CMK (cell line): ENCODE measurements at regions not wholly inside any gene's neighbourhood (a gene's known extent, or its start where the extent isn't known, plus 50 kb on each side); places are given as distances from the start of the nearest gene placed in this dataset.

Experiments used
- DNase-seq: peaks from one replicate; pipeline ENCODE4 v3.0.0-alpha.2; 2010; ENCODE audit warnings: low read depth

- no peak for DNase-seq
These were observed 207.7 kb upstream of the FGGY start for GRCh38 chr1:59089036-59089798.

- DNase-seq = no peak
These were observed 206.9 kb upstream of the FGGY start for GRCh38 chr1:59089922-59090457.

GRCh38 chr1:59092126-59092525, 204.8 kb upstream of the FGGY start:
- DNase-seq = no peak

GRCh38 chr1:59094001-59094400, 202.9 kb upstream of the FGGY start:
- DNase-seq = no peak

DNA sequence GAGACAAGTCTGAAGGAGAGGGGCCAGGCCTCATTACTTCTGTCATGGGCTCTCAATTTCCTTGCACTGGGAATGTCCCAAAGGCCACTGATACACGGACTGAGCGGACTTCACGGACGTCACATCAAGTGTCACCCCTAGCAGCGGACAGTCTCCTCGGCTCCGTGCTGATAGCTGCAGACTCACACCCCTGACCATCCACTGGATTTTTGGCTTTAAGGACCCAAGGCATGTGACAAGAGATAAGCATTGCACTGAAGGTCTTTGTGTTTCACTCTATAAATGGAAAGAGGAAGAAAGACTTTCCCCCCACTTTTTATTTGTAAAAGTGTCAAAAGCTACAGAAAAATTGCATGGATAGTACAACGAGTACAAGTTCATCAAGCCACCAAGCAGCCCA, 200.4 kb upstream of the FGGY start:
- DNase-seq = no peak

DNA sequence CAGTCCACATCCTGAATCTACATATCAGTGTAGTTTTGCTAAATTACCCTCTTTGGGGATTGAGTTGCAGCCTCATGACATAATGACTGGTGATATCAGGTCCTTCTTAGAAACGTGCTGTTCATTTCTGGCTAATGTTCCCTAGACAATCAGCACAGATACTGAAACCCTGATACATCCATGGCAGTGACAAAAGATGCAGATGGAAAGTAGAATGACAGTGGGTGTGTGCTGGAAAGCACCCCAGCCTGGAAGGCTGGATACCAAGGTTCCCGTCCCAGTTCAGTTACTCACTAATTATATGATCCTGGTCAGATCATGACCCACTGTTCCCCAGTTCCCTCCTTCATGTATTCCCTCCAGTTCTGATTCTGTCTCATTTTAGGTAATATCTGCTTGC, 198.2 kb upstream of the FGGY start:
- DNase-seq = no peak

GRCh38 chr1:59100708-59101374, 196.1 kb upstream of the FGGY start:
- DNase-seq = no peak

GRCh38 chr1:59101518-59101917, 195.4 kb upstream of the FGGY start:
- no peak for DNase-seq

DNA sequence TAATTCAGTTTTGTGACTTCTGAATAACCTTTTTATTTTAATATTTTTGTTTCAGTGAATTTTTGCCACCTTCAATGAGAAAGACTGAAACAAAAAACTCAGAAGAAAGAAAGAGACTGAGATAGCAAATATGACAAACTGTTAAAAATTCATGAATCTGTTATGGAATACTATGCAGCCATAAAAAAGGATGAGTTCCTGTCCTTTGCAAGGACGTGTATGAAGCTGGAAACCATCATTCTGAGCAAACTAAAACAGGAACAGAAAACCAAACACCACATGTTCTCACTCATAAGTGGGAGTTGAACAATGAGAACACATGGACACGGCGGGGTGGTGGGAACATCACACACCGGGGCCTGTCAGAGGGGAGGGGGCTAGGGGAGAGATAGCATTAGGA, 193.4 kb upstream of the FGGY start:
- DNase-seq = no peak

DNA sequence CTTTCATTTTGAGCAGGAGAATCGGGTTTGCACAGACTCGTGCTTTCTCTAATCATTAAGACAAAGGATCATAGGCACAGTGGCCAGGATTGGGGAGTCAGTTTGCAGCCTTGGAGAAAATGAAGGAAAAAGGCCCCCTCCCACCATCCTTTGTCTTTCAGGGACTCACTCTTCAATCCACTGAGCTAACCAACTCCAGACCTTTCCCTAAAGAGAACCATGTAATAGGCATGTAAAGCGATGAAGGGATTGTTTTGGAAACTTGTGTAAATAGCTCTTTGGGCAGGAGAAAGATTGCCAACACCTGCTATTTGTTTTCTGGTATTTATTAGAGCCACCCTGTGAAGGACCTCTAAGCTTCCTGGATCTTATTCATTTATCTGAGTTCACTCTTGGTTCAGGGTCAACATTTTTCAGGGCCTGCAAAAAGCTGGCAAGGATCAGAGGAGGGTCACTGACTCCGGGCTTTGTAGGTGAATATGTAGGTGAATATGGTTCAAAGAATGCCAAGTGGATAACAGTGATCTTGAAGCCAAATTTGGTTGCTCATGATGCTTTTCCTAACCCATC, 192.6 kb upstream of the FGGY start:
- no peak for DNase-seq

DNA sequence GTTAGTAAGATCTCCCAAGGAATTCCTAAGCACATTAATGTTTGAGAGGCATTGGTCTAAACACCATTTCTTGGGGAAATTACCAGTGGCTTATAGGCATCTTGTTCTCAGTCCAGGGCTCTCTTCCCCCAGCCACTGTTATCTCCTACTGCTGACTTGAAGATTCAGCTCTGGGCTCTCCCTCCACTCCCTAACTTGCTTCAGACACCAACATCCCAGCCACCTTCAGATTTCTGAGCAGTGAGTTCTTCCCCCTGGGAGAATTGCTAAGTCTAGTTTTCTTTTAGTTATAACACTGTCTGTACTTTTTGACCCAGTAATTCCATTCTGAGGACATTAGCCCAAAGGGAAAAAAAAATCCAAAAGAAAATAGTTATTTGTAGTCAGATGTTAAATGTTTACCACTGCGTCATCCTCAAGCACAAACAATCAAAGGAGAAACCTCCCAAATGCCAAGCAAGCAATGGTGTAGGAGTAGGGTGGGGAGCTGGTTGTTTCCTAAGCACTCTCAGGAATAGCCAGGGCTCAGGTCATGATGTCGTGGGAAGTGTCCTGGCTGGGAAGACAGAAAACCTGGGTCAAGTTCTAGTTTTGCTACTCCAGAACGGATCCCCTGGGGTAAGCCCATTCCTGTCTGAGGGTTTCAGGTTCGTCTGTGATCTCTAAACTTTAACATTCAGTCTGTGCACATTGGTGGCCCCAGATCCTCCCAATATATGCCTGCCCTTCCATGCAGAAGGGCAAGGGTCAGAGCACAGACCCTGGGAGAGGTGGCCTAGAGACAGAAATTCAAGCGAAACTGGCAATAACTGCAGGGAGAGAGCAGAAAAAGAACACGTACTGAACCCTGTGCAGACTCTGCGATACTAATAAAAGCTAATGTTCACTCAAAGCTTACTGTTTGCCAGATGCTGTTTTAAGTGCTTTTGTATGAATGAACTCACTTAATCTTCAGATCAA, 191.1 kb upstream of the FGGY start:
- no peak for DNase-seq

- DNase-seq = no peak
These were observed 189.4 kb upstream of the FGGY start for GRCh38 chr1:59107516-59107915.

DNA sequence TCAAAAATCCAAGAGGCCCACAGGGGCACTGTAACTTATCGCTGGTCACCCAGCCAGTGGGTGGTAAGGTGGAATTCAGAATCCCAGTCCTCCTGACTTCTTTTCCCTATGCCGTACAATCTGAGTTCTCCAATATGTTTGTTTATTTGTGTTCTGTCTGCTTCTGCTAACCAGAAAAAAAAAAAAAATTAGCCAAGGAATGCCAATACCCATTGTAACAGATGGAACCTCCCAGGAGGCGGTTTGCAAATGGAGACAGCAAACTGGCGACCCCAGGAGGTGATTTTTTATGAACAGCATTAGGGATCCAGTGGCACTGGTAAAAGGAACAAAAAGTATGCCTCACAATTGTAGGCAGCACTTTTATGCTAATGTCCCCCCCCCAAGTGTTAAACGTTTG, 189.0 kb upstream of the FGGY start:
- DNase-seq = no peak

DNA sequence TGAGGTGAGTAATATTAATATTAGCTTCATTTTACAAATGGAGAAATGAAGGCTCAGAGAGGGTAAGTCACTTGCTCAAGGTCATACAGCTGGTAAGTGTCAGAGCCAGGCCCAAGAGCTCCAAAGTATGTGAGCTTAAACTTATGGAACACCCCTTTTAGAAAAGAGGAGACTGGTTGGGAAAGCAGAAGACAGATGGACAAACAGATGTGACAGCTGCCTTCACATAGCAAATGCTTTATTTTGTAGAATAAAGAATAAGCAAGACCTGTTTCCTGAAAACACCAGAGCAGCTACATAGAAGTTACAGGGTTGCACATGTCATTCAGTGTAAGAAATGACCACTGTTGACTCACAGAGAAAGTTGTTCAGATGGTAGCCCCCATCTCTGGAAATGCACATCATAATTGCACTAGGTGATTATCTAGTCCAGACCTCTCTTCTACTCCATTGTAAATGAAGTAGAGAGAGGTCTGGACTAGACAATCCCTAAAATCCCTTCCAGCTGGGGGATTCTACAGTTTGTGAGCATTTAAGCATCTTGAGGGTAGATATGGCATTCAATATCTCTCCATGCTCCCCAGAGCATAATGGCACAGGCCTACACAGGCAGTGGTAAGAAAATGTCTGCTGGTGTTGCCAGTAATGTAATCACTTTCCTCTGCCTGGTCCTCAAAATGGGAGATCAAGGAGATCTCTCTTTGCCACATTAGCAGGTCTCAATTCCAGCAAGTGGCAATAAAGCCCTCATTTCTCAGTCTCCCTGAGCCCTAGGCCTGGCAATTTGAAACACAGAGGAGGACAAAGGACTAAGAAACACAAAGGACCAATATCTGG, 188.2 kb upstream of the FGGY start:
- no peak for DNase-seq

DNA sequence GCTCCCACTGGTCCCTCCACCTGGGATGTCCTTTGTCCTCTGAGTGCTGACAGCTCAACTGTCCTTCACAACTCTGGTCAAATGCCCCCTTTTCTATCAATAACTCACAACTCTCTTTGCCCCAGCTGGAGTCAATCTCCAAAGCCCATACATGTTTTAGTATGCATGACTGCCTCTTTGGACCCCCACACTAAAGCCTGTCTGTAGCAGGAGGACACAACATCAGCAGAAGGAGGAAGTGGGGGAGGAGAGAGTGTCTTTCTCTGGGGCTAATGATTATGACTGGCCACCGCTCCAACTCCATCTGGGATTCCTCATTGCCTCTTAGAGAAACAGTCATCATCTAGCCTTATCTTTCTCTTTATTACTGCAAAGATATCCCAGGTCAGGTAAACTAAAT, 186.6 kb upstream of the FGGY start:
- DNase-seq = peak; percentile 15

DNA sequence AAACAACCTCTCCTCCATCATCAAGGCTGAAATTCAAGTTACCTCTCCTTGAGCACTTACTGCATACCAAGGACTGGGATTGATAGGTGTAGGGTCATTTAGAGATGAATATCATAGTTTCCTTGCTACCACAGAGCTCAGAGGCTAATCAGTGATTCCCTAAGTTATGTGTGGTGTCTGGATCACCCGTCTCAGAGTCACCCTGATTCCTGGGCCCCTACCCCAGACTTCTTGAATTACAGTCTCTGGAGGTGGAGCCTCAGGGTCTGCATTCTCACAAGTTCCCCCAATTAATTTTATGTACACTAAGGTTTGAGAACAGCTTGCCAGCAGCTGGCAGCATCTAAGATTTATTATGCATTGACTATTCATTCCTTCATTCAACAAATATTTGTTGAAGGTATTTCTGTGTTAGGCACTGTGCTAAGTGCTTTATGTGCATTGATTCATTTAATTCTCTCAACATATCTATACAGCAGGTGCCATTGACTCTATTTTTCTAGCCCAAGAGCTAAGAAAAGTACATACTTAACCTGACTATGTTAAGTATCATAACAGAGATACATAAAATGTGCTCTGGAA, 182.9 kb upstream of the FGGY start:
- no peak for DNase-seq

- no peak for DNase-seq
These were observed 181.0 kb upstream of the FGGY start for GRCh38 chr1:59115865-59116264.

- no peak for DNase-seq
These were observed 179.9 kb upstream of the FGGY start for GRCh38 chr1:59116920-59117542.

DNA sequence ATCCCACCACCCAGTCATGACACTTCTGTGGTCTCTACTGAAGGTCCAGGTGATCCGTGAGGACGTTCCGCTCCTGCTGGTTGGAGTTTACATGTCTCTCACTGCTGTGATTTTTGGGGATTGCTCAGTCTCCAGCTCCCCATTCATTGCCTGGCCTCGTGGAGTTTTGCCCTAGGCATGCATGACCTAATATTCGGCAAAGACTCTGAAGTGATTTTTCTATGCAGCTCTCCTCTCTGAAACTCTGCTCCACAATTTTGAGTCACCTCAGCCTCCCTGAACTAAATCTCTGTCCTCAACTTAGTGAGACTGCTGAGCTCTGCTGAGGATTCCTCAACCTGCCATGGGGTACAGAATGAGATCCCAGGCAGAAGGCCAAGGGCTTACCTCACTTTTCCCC, 174.4 kb upstream of the FGGY start:
- no peak for DNase-seq

- DNase-seq = no peak
These were observed 173.7 kb upstream of the FGGY start for GRCh38 chr1:59123081-59123681.
